IMR-90 (cell line): ENCODE measurements at regions not wholly inside any gene's neighbourhood (a gene's known extent, or its start where the extent isn't known, plus 50 kb on each side); places are given as distances from the start of the nearest gene placed in this dataset.

ENCODE experiments used
- ATAC-seq: fragments of 200-7000 bp; cut with Tn5 transposase; 2 replicates; pipeline ENCODE4 v1.9.1; 2020; ENCODE audit warnings: low read depth, mild to moderate bottlenecking, moderate library complexity
- BruUV-seq: library from RNA; stranded (reverse); fragments of 400-500 nt; replicated peaks from 2 replicates; lab custom pipeline; 2021; lab: Mats Ljungman, UMichigan
- CTCF ChIA-PET: fragments of 300-600 bp; formaldehyde crosslinking; extraction: SDS; loops from one replicate; lab custom pipeline; 2021; ENCODE audit warnings: antibody characterized with exemption; lab: Yijun Ruan, JAX
- POLR2A ChIA-PET: fragments of 300-600 bp; sonication (Branson Sonifier 250); formaldehyde crosslinking; loops from one replicate; lab custom pipeline; 2022; ENCODE audit warnings: antibody characterized with exemption; ENCODE audit not compliant: unreplicated experiment; lab: Charles Lee
- DNase-seq: peaks from one replicate; pipeline ENCODE4 v3.0.0; 2013
- H2AFZ ChIP-seq: replicated peaks from 2 replicates; pipeline ENCODE3; 2013; ENCODE audit warnings: low read length, mild to moderate bottlenecking; ENCODE audit not compliant: poor library complexity
- H2AK5ac ChIP-seq: 2 replicates; pipeline ENCODE4 v1.6.1; 2013; ENCODE audit warnings: low read depth, low read length, inconsistent platforms
- H2AK9ac ChIP-seq: replicated peaks from 2 replicates; pipeline ENCODE3; 2013; ENCODE audit warnings: mild to moderate bottlenecking, low read depth, low read length, moderate library complexity; ENCODE audit not compliant: poor library complexity
- H2BK120ac ChIP-seq: 2 replicates; pipeline ENCODE4 v1.6.1; 2013; ENCODE audit warnings: low read depth, low read length, inconsistent platforms
- H2BK15ac ChIP-seq: 3 replicates; pipeline ENCODE4 v1.6.1; 2013; ENCODE audit warnings: low read depth, low read length, inconsistent platforms
- H2BK20ac ChIP-seq: 2 replicates; pipeline ENCODE4 v1.6.1; 2013; ENCODE audit warnings: low read depth, mild to moderate bottlenecking, inconsistent platforms, low read length, moderate library complexity
- H2BK5ac ChIP-seq: 2 replicates; pipeline ENCODE4 v1.6.1; 2013; ENCODE audit warnings: mild to moderate bottlenecking, low read depth, low read length, inconsistent platforms; ENCODE audit not compliant: poor library complexity, severe bottlenecking
- H3K14ac ChIP-seq: replicated peaks from 2 replicates; pipeline ENCODE4 v1.6.1; 2013; ENCODE audit warnings: low read depth, low read length, inconsistent platforms
- H3K18ac ChIP-seq: 2 replicates; pipeline ENCODE4 v1.6.1; 2013; ENCODE audit warnings: low read depth, low read length, control low read depth
- H3K23ac ChIP-seq: 2 replicates; pipeline ENCODE4 v1.6.1; 2013; ENCODE audit warnings: low read depth, low read length, inconsistent platforms
- H3K27ac ChIP-seq: 2 replicates; pipeline ENCODE4 v1.5.1; 2013; ENCODE audit warnings: mild to moderate bottlenecking, control low read depth, low read length; ENCODE audit not compliant: insufficient read depth
- H3K27me3 ChIP-seq: 2 replicates; pipeline ENCODE4 v1.6.1; 2013; ENCODE audit warnings: low read length; ENCODE audit not compliant: control insufficient read depth, insufficient read depth
- H3K36me3 ChIP-seq: 2 replicates; pipeline ENCODE4 v1.6.1; 2013; ENCODE audit warnings: low read length, mixed read lengths; ENCODE audit not compliant: control insufficient read depth, insufficient read depth
- H3K4ac ChIP-seq: 2 replicates; pipeline ENCODE4 v1.6.1; 2013; ENCODE audit warnings: low read depth, low read length, inconsistent platforms
- H3K4me1 ChIP-seq: 2 replicates; pipeline ENCODE4 v1.6.1; 2013; ENCODE audit warnings: low read length, mixed read lengths; ENCODE audit not compliant: control insufficient read depth, insufficient read depth
- H3K4me2 ChIP-seq: 2 replicates; pipeline ENCODE4 v1.6.1; 2013; ENCODE audit warnings: low read depth, mild to moderate bottlenecking, control low read depth, low read length, moderate library complexity
- H3K4me3 ChIP-seq: 2 replicates; pipeline ENCODE4 v1.5.1; 2013; ENCODE audit warnings: low read depth, mild to moderate bottlenecking, control low read depth, low read length, moderate library complexity; ENCODE audit not compliant: insufficient read depth
- H3K56ac ChIP-seq: 2 replicates; pipeline ENCODE4 v1.6.1; 2013; ENCODE audit warnings: low read length, inconsistent platforms; ENCODE audit not compliant: insufficient read depth; ENCODE audit errors: extremely low read depth
- H3K79me1 ChIP-seq, 2 experiments: 2 replicates each; pipeline ENCODE4 v1.6.1; 2013; ENCODE audit warnings: low read length in 2 of 2, inconsistent platforms in 1 of 2, low read depth in 1 of 2
- H3K9ac ChIP-seq: 2 replicates; pipeline ENCODE4 v1.6.1; 2013; ENCODE audit warnings: low read depth, low read length, control low read depth
- H3K9me1 ChIP-seq: 2 replicates; pipeline ENCODE4 v1.6.1; 2013; ENCODE audit warnings: low read length, inconsistent platforms; ENCODE audit not compliant: insufficient read depth
- H3K9me3 ChIP-seq: 2 replicates; pipeline ENCODE4 v1.6.1; 2013; ENCODE audit warnings: low read length; ENCODE audit not compliant: control insufficient read depth, insufficient read depth
- H4K20me1 ChIP-seq: 2 replicates; pipeline ENCODE4 v1.6.1; 2013; ENCODE audit warnings: low read length, inconsistent platforms; ENCODE audit not compliant: insufficient read depth
- H4K5ac ChIP-seq: 2 replicates; pipeline ENCODE4 v1.6.1; 2013; ENCODE audit warnings: mild to moderate bottlenecking, low read depth, low read length, control low read depth
- H4K8ac ChIP-seq, 2 experiments: 2 replicates each; pipeline ENCODE4 v1.6.1; 2013; ENCODE audit warnings: low read depth in 2 of 2, low read length in 2 of 2, control low read depth in 1 of 2, inconsistent platforms in 1 of 2
- H4K91ac ChIP-seq: 2 replicates; pipeline ENCODE4 v1.6.1; 2013; ENCODE audit warnings: low read depth, low read length, inconsistent platforms; ENCODE audit not compliant: insufficient read depth
- BHLHE40 ChIP-seq: fragments of 150-350 bp; IDR thresholded peaks from 2 replicates; pipeline ENCODE4 v1.6.1; 2016; ENCODE audit warnings: mild to moderate bottlenecking, low read depth, low read length
- CEBPB ChIP-seq: IDR thresholded peaks from 2 replicates; pipeline ENCODE4 v1.6.1; 2012; ENCODE audit warnings: low read depth, low read length, improper control_type of control experiment
- CHD1 ChIP-seq: IDR thresholded peaks from 2 replicates; pipeline ENCODE4 v1.6.1; 2012; ENCODE audit warnings: low read depth, low read length, improper control_type of control experiment
- CTCF ChIP-seq: conservative IDR thresholded peaks from 2 replicates; pipeline ENCODE4 v1.5.1; 2012; ENCODE audit warnings: mild to moderate bottlenecking, low read depth, low read length, improper control_type of control experiment
- ELK1 ChIP-seq: fragments of 150-350 bp; IDR thresholded peaks from 2 replicates; pipeline ENCODE4 v1.6.1; 2016; ENCODE audit warnings: low read depth, mild to moderate bottlenecking, low read length, moderate library complexity, borderline replicate concordance
- FOS ChIP-seq: fragments of 150-350 bp; IDR thresholded peaks from 2 replicates; pipeline ENCODE4 v1.6.1; 2016; ENCODE audit warnings: low read depth, low read length
- MAFK ChIP-seq: IDR thresholded peaks from 2 replicates; pipeline ENCODE4 v1.6.1; 2012; ENCODE audit warnings: low read depth, low read length, improper control_type of control experiment
- MAZ ChIP-seq: IDR thresholded peaks from 2 replicates; pipeline ENCODE4 v1.6.1; 2012; ENCODE audit warnings: low read depth, mild to moderate bottlenecking, low read length, improper control_type of control experiment, moderate library complexity, borderline replicate concordance
- POLR2A ChIP-seq: IDR thresholded peaks from 2 replicates; pipeline ENCODE4 v1.6.1; 2012; ENCODE audit warnings: mild to moderate bottlenecking, low read depth, low read length
- RCOR1 ChIP-seq: IDR thresholded peaks from 2 replicates; pipeline ENCODE4 v1.6.1; 2012; ENCODE audit warnings: mild to moderate bottlenecking, low read length, improper control_type of control experiment; ENCODE audit not compliant: insufficient replicate concordance
- SMC3 ChIP-seq: fragments of 150-350 bp; IDR thresholded peaks from 2 replicates; pipeline ENCODE4 v1.6.1; 2016; ENCODE audit warnings: low read depth, mild to moderate bottlenecking, antibody characterized with exemption, low read length, moderate library complexity
- USF2 ChIP-seq: fragments of 150-350 bp; IDR thresholded peaks from 2 replicates; pipeline ENCODE4 v1.6.1; 2017; ENCODE audit warnings: mild to moderate bottlenecking, antibody characterized with exemption, low read length, low read depth
- WGBS, 2 experiments: methylation state at CpG; one replicate each; pipeline versions ENCODE4 v1.1.5 to v1.1.7; 2013; ENCODE audit warnings: missing lambda C conversion rate in 2 of 2; ENCODE audit not compliant: insufficient read length in 1 of 2; ENCODE audit errors: extremely low coverage in 2 of 2; 5-methylcytosine and 5-hydroxymethylcytosine counted together
- dilution Hi-C: fragments of 300-500 bp; cut with HindIII; formaldehyde crosslinking; loops from one replicate; pipeline ENCODE4 v1.14.3; 2018; ENCODE audit warnings: low sequenced_read_pairs; ENCODE audit not compliant: unreplicated experiment
- in situ Hi-C: fragments of 300-500 bp; cut with MboI; formaldehyde crosslinking; loops from 3 replicates; pipeline ENCODE4 v1.14.3; 2019; ENCODE audit warnings: low sequenced_read_pairs, inconsistent platforms, mixed read lengths
- intact Hi-C: fragments of 100-400 bp; cut with micrococcal nuclease; formaldehyde crosslinking; loops from 2 replicates; pipeline ENCODE4 v1.10.0; 2022

- CTCF ChIA-PET: no interaction called here
Measured at GRCh38 chr13:70955887-70956286, 847.6 kb upstream of the KLHL1 start.

More at GRCh38 chr13:70955887-70956286, 847.6 kb upstream of the KLHL1 start:
- Histone ChIP-seq H2BK20ac (no peak overlapping the region), H3K9me3 (no peaks in the 10 kb centered on the region), H3K9ac (no peak overlapping the region), H2AK9ac (no peak overlapping the region), H4K91ac (no peak overlapping the region), H3K14ac (no peak overlapping the region), H2BK120ac (no peak overlapping the region), H4K5ac (no peak overlapping the region), H3K4me1 (no peaks in the 10 kb centered on the region), H2AK5ac (no peak overlapping the region), H3K9me1 (no peaks in the 10 kb centered on the region), H3K4me2 (no peak overlapping the region), H2BK15ac (no peak overlapping the region), H3K36me3 (no peaks in the 10 kb centered on the region), H3K27me3 (no peaks in the 10 kb centered on the region), H3K23ac (no peak overlapping the region), H2BK5ac (no peak overlapping the region), H4K20me1 (no peaks in the 10 kb centered on the region), H3K79me1 (no peaks in the 10 kb centered on the region), H3K56ac (no peak overlapping the region), H3K4me3 (no peak overlapping the region), H2AFZ (no peak overlapping the region), H4K8ac (no peak overlapping the region), H3K18ac (no peak overlapping the region), H3K27ac (no peak overlapping the region), H3K4ac (no peak overlapping the region)
- POLR2A ChIA-PET: no interaction called here
- DNase-seq (no peak), ATAC-seq (no peak)
- no peak for TF ChIP-seq RCOR1
- no peak for TF ChIP-seq CHD1
- TF ChIP-seq USF2: no peak
- TF ChIP-seq MAZ: no peak
- TF ChIP-seq SMC3: no peak
- TF ChIP-seq CEBPB: no peak
- no peak for TF ChIP-seq FOS
- no peak for TF ChIP-seq POLR2A
- no peak for TF ChIP-seq ELK1
- no peak for TF ChIP-seq MAFK
- no peak for TF ChIP-seq CTCF
- no peak for TF ChIP-seq BHLHE40
- dilution Hi-C loops (no loop called here), intact Hi-C loops (no loop called here), in situ Hi-C loops (loop anchor here (25.0 kb wide), 1 partner anchor 1731 kb away; no protein-coding TSS in a partner anchor)
- no CpG with 5 or more reads among the region's 1 CpG for WGBS, 2 experiments
- no TSS peak for BruUV-seq
